Hematopoietic multipotent progenitor cell treated with erythropoietin and hydrocortisone succinate and interleukin-3 and kit ligand, for 15 days (in vitro differentiated cells): ENCODE measurements at regions not wholly inside any gene's neighbourhood (a gene's known extent, or its start where the extent isn't known, plus 50 kb on each side); places are given as distances from the start of the nearest gene placed in this dataset.

ENCODE experiments used
- DNase-seq: peaks from one replicate; pipeline ENCODE4 v3.0.0-alpha.2; 2015; ENCODE audit warnings: low spot score

DNA sequence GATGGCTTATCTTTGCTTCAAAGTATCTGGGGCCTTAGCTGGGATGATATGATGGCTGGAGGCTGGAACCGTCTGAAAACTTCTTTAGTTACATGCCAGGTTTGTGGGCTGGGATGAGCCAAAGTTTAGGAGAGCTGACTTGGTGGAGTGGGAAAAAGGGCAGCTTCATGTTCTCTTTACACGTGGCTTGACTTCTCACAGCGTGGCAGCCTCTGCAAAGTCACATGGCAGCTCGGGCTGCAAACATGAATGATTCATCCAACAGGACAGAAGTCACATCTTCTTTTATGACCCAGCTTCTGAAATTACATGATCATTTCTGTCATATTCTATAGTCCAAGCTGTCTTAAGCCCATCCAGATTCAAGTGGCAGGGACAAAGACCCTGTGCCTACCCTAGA, 176.0 kb downstream of the OLFM4 start:
- DNase-seq = no peak

- no peak for DNase-seq
Measured at GRCh38 chr13:53206455-53206854, 177.8 kb downstream of the OLFM4 start.

GRCh38 chr13:53207556-53207955, 178.9 kb downstream of the OLFM4 start:
- DNase-seq = no peak

DNA sequence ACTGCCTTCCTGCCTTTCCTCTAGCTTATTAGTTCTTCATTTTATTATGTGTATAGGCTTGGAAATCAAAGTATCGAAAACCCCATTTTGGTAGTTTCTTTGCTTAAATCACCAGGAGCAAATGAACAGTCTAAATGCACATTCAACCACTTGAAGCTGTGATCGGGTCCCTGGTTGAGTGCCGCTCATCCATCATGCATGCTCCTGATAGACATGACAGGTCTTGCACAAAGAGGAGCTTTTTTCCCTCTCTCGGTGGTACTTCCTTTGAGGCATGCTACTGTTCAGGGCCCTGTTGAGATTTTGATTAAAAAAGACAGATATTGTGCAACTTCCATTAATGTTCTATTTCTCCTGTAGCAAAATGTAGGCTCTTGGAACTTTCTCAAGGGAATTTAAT, 185.8 kb downstream of the OLFM4 start:
- DNase-seq = no peak

DNA sequence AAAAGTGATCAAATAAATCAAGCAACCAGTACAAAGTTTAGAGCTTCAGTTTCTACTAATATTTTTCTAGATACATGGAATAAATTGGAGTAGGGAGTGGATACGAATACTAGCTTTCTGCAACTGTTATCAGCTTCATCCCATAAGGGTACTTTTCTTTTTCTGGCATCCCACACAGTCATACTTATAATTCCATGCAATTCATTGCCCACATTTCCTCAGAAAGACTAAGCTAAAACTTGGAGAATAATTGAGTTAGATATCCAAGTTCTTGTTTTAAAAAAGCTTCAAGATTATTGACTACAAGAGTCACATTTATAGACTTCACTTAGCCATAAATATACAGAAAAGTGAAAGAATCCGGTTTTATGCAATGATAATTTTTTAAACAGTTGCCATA, 186.9 kb downstream of the OLFM4 start:
- no peak for DNase-seq

- DNase-seq = no peak
Measured at GRCh38 chr13:53216773-53217172, 188.2 kb downstream of the OLFM4 start.

DNA sequence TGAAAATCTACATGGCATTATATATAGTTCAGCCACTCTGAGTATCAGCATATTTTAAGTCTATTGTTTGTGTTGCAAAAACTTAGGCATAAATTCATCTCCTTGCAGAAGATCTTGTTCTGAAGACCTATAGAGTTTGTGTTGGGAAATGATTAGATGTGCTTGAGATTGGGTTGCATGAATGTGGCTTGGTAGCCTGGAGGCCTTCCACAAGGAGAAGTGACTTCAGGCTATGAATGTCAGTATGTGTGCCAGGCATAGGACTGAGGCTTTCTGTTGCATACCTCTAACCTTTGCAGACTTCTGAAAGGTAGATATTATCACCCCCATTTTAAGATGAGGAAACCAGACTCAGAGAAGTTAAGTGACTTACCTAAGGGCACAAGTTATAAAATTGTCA, 188.6 kb downstream of the OLFM4 start:
- no peak for DNase-seq

DNA sequence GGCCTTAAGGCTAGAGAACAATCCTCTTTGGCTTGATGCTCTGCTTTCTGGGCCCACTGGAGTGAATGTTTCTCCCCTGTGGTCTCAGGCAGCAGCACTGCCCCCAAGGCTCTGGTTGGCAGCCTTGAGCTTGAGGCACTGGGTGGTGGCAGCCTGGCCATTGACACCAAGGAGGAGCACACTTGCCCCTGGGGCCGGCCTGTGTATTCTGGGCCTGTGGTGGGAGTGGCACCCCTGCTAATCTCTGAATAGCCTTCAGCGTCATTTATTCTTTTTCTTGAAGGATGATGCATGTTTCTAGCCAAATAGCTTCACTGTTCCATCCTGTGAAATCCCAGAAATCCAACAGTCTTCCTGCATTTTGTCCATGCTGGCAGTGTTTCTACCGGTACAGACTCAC, 191.4 kb downstream of the OLFM4 start:
- DNase-seq = no peak

GRCh38 chr13:53237696-53238095, 209.1 kb downstream of the OLFM4 start:
- no peak for DNase-seq

DNA sequence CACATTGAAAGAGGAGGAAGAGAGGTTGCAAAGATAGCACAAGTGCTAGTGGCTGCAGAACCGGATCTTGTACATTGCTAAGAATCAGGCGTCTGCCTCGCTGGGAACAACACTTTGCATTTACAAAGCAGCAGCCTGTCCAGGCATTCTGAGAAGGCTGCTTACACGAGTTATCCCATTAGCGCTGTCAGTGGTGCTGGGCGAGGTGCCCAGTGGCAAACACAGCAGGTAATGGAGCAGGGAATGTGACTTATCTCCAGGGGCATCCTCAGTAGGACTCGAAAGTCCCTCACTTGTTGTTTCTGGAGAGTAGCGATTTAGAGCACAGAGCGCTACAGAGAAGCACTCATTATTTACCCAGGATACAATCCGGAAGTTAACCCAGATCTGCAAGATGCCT, 209.6 kb downstream of the OLFM4 start:
- DNase-seq = no peak

- DNase-seq = no peak
Measured at GRCh38 chr13:53240401-53241025, 211.9 kb downstream of the OLFM4 start.

DNA sequence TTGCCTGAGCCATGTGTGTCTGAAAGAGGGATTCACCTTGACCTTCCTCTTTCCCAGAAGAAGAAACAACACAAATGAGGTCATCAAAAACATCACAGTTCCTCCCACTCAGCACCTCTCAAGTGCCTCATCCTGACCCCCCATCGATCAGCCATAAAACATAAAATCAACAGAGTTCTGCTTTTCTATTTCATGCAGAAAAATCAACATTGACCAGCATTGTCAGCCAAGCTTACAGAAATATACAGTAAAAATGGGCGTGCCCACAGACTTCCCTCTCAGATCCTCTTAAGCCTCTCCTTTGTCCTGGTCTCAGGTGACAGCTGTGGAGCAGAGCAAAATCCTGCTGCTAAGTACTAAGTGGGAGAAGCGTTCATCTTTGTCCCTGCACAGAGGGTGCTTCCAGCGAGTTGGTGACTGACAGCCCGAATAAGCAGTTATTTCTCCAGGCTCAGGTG, 213.3 kb downstream of the OLFM4 start:
- no peak for DNase-seq

DNA sequence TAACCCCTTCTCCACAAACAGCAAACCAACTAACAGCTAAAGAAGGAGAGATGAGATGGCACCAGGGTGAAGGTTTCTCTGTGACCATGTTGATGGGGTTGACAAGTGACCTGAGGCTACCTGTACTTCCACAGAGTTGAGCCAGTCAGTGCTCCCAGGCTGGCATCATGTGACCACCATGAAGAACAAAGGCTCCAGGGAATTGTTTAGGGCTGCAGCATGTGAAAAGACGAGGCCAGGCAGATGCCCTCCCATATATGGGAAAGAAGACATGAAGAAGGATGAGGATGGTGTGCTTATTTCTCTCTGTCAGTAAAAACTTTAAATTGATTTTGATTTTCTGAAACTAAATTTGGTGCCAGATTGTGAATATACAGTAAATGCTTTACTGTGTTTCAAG, 220.6 kb downstream of the OLFM4 start:
- no peak for DNase-seq

DNA sequence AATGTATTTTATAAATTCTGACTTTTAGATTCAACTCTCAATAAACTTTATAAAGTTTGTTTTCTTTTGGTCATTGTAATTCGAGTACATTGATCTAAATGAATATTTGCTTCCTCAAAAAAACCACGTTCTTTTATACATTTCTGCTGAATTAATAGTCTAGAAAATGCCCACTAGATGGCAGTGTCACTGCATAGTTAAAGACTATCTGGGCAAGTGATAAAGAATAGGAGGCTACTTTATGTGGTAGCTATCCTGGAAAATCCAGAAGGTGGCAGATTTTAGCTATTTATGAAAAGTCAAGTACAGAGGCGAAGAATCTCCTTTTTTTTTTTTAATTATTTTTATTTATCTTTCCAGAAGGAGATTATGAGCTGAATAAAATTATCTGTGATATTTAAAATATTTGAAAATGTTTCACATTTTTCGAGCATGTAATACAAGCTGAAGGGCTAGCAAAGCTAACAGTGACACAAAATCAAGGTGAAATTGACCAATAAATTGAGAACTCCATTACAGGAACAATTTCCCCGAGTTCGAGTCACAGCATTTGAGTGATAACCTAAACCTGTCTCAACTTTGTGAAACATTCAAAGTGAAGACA, 221.8 kb downstream of the OLFM4 start:
- DNase-seq = peak; percentile 57

DNA sequence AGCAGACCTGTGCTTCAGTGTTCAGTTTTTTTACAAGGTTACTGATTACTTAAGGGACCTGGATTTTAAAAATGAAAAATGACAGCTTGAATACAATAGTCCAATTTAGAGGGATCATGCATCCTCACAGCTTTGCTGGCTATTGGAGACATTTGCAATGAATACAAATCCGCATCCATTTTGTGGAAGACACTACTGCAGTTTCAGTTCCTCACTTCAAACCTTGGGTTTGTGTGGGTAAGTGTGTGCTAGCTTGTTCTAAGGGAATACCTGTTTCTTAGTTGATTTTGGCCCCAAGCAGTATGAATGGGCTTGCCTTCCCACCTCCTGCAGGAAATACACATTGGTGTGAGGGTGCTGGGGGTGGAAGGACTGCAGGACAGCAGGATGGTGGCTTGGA, 222.4 kb downstream of the OLFM4 start:
- DNase-seq = no peak

DNA sequence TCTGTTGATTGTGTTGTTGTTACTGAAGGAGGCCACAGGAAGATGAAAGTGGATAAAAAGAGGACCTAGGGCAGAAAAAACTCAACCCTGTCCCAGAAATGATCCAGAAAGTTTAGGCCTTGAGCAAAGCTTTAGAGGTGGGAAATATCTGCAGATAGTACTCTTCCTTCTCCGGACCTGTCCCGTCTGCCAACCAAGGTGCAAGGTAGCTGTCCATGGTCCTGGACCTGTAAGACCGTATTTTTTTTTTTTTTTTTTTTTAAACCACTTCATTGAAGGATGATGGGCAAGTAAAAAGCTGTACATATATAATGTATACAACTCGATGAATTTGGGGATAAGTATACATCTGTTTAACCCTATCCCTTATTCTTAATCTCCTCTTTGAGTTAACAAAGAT, 225.9 kb downstream of the OLFM4 start:
- no peak for DNase-seq

DNA sequence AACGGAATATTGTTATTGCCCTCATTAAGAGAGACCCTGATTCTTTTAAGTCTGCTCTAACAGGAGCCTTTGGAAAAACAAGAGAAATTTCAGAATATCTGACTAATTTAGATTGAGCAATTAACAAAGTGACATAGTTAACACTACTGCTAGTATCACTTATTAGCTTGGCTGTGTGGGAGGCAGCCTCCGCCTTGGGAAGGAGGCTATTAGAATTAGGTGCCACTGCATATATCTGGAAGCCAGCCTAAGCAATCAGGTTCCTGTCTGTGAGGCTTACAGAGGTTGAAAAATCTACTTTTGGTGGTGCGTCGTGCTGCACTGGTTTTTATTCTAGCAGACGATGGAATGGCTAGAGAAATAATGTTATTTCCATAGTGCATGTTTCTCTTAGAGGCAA, 227.2 kb downstream of the OLFM4 start:
- DNase-seq = no peak

GRCh38 chr13:53260594-53260993, 232.0 kb downstream of the OLFM4 start:
- no peak for DNase-seq

- DNase-seq = no peak
Measured at GRCh38 chr13:53264751-53265385, 236.3 kb downstream of the OLFM4 start.

- no peak for DNase-seq
Measured at GRCh38 chr13:53266757-53267156, 238.1 kb downstream of the OLFM4 start.

DNA sequence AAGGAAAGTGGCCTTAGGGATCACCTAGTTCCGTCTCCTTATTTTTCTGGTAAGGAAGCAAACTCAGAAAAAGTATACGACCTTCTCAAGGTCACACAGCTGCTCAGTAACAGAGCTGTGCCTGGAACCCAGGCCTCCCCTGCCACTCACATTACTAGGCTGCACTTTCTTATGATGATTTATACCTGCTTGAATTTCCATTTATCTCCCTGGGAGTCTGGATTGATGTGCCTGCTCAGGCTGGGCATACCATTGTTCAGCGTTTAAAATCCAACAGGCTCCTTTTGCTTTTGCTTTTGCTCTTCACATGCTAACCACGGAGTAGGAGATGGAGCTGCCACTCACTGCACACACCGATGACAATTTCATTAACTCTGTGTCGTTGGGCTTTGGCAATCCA, 241.0 kb downstream of the OLFM4 start:
- DNase-seq = no peak

DNA sequence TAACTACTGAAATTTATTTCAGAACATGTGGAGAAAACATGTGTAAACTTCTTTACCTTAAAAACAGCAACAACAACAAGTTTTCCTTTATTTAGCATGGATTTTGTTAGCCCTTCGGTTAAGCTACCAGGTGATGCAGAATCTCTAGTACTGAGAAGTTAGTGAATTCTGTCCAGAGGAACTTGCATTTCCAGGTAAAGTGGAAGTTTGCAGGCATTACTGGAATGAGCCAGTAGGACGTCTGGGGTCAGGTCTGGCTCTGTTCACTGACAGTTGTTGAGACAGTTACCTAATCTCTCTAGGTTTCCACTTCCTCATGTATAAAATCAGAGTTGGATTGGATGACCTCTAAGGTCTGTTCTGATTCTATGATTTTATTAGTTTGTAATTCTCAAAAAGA, 244.3 kb downstream of the OLFM4 start:
- DNase-seq = no peak

- no peak for DNase-seq
Measured at GRCh38 chr13:53276265-53276664, 247.7 kb downstream of the OLFM4 start.

DNA sequence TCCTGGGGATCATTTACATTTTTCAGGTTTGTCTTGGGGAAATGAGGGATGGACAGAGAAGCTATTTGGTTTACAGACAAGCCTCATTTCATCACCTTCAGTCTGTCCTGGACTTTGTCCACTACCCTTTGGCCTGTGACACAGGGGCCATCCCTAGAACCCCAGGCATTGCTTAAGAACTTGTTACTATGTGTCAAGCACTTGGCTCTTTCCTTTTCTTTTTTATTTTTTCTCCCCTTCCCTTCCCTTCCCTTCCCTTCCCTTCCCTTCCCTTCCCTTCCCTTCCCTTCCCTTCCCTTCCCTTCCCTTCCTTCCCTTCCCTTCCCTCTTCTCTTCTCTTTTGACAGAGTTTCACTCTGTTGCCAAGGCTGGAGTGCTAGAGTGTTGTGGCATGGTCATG, 253.1 kb downstream of the OLFM4 start:
- DNase-seq = no peak
